A673 (cell line): ENCODE measurements at regions not wholly inside any gene's neighbourhood (a gene's known extent, or its start where the extent isn't known, plus 50 kb on each side); places are given as distances from the start of the nearest gene placed in this dataset.
"Not testable (repeated sequence)": the region's sequence is repeated elsewhere in the genome, so short reads cannot be mapped to it uniquely, and the experiment has no call there.

Experiments
- BruUV-seq: library from RNA; stranded (reverse); fragments of 400-500 nt; replicated peaks from 2 replicates; lab custom pipeline; 2021; lab: Mats Ljungman, UMichigan
- CTCF ChIA-PET: fragments of 300-600 bp; sonication (Branson Sonifier 250); formaldehyde crosslinking; loops from one replicate; lab custom pipeline; 2022; ENCODE audit warnings: antibody characterized with exemption; lab: Charles Lee
- POLR2A ChIA-PET: fragments of 300-600 bp; sonication (Branson Sonifier 250); formaldehyde crosslinking; loops from one replicate; lab custom pipeline; 2022; ENCODE audit warnings: antibody characterized with exemption; ENCODE audit not compliant: low non-redundant PET; lab: Charles Lee
- DNase-seq: peaks from one replicate; pipeline ENCODE4 v3.0.0-alpha.2; 2015; ENCODE audit warnings: low spot score
- H3K27ac ChIP-seq: fragments of 200-600 bp; sonication (generic); 2 replicates; pipeline ENCODE4 v1.5.1; 2016; ENCODE audit warnings: mixed run types, low read depth, mild to moderate bottlenecking, mixed read lengths, antibody characterized with exemption, low read length; ENCODE audit not compliant: poor library complexity, severe bottlenecking
- H3K27me3 ChIP-seq: fragments of 200-600 bp; sonication (generic); replicated peaks from 2 replicates; pipeline ENCODE4 v1.6.1; 2017; ENCODE audit warnings: mixed run types, low read depth, mild to moderate bottlenecking, mixed read lengths, antibody characterized with exemption, low read length; ENCODE audit not compliant: insufficient read depth, poor library complexity
- H3K36me3 ChIP-seq: fragments of 200-600 bp; sonication (generic); 2 replicates; pipeline ENCODE4 v1.6.1; 2016; ENCODE audit warnings: mixed run types, mild to moderate bottlenecking, mixed read lengths, antibody characterized with exemption, low read length; ENCODE audit not compliant: insufficient read depth, poor library complexity, severe bottlenecking
- H3K4me1 ChIP-seq: fragments of 200-600 bp; sonication (generic); 2 replicates; pipeline ENCODE4 v1.6.1; 2017; ENCODE audit warnings: mixed run types, mild to moderate bottlenecking, mixed read lengths, antibody characterized with exemption, low read length; ENCODE audit not compliant: insufficient read depth, poor library complexity, severe bottlenecking
- H3K4me3 ChIP-seq: fragments of 200-600 bp; sonication (generic); 2 replicates; pipeline ENCODE4 v1.5.1; 2016; ENCODE audit warnings: low read depth, mixed run types, mild to moderate bottlenecking, mixed read lengths, low read length; ENCODE audit not compliant: poor library complexity, severe bottlenecking
- H3K9me3 ChIP-seq: fragments of 200-600 bp; sonication (generic); 2 replicates; pipeline ENCODE4 v1.6.1; 2016; ENCODE audit warnings: mixed run types, low read depth, mild to moderate bottlenecking, mixed read lengths, antibody characterized with exemption, low read length; ENCODE audit not compliant: poor library complexity, severe bottlenecking
- CTCF ChIP-seq: fragments of 300-800, 200-600 bp; sonication (generic); conservative IDR thresholded peaks from 2 replicates; pipeline ENCODE4 v1.5.1; 2017; ENCODE audit warnings: low read depth, mild to moderate bottlenecking, antibody characterized with exemption, low read length, moderate library complexity, mixed read lengths
- EZH2 ChIP-seq: fragments of 200-600 bp; sonication (generic); IDR thresholded peaks from 2 replicates; pipeline ENCODE4 v1.6.1; 2017; ENCODE audit warnings: borderline replicate concordance, low read depth, mild to moderate bottlenecking, mixed read lengths, antibody characterized with exemption, low read length; ENCODE audit not compliant: poor library complexity, severe bottlenecking
- intact Hi-C: fragments of 100-400 bp; cut with micrococcal nuclease; formaldehyde crosslinking; loops from one replicate; pipeline ENCODE4 v1.10.0; 2022; ENCODE audit not compliant: unreplicated experiment

- BruUV-seq, result no TSS peak
- Histone ChIP-seq H3K27me3 (no peaks in the 10 kb centered on the region), H3K36me3 (no peaks in the 10 kb centered on the region), H3K4me1 (no peaks in the 10 kb centered on the region), H3K9me3 (no peaks in the 10 kb centered on the region), H3K4me3 (no peak overlapping the region), H3K27ac (no peak overlapping the region)
- TF ChIP-seq CTCF, result no peak
- no peak for TF ChIP-seq EZH2
- ChIA-PET POLR2A (no interaction called here), CTCF (no interaction called here)
- intact Hi-C loops, result no loop called here
- DNase-seq, result no peak
These were observed 257.6 kb downstream of the ANKRD30B start for GRCh38 chr18:15005313-15006130.

- H3K27me3 ChIP-seq, POLR2A ChIA-PET, H3K36me3 ChIP-seq, H3K4me1 ChIP-seq, H3K9me3 ChIP-seq, H3K4me3 ChIP-seq, CTCF ChIA-PET, intact Hi-C loops, BruUV-seq, DNase-seq, H3K27ac ChIP-seq: not testable (repeated sequence)
These were observed 258.6 kb downstream of the ANKRD30B start for GRCh38 chr18:15006616-15007015.

- H3K4me3 ChIP-seq, BruUV-seq, DNase-seq, H3K36me3 ChIP-seq, H3K27ac ChIP-seq, intact Hi-C loops, H3K27me3 ChIP-seq, H3K4me1 ChIP-seq, POLR2A ChIA-PET, H3K9me3 ChIP-seq, CTCF ChIA-PET: not testable (repeated sequence)
These were observed 278.1 kb downstream of the ANKRD30B start for GRCh38 chr18:15026041-15026440.

- H3K27ac ChIP-seq, BruUV-seq, H3K4me1 ChIP-seq, DNase-seq, H3K27me3 ChIP-seq, H3K36me3 ChIP-seq, intact Hi-C loops, CTCF ChIA-PET, H3K4me3 ChIP-seq, H3K9me3 ChIP-seq, POLR2A ChIA-PET: not testable (repeated sequence)
These were observed 280.1 kb downstream of the ANKRD30B start for GRCh38 chr18:15028037-15028436.

GRCh38 chr18:15060279-15060880, 312.4 kb downstream of the ANKRD30B start:
- H3K4me3 ChIP-seq, H3K36me3 ChIP-seq, BruUV-seq, H3K27ac ChIP-seq, POLR2A ChIA-PET, DNase-seq, H3K4me1 ChIP-seq, intact Hi-C loops, H3K9me3 ChIP-seq, H3K27me3 ChIP-seq, CTCF ChIA-PET: not testable (repeated sequence)

GRCh38 chr18:15061289-15061896, 313.4 kb downstream of the ANKRD30B start:
- H3K27me3 ChIP-seq, H3K4me3 ChIP-seq, H3K27ac ChIP-seq, H3K9me3 ChIP-seq, H3K4me1 ChIP-seq, H3K36me3 ChIP-seq, POLR2A ChIA-PET, CTCF ChIA-PET, intact Hi-C loops, BruUV-seq, DNase-seq: not testable (repeated sequence)
